ENCODE measurements at regions not wholly inside any gene's neighbourhood (a gene's known extent, or its start where the extent isn't known, plus 50 kb on each side); places are given as distances from the start of the nearest gene placed in this dataset.

- CTCF ChIA-PET, result interaction anchor here (0.6 kb wide), 1 partner anchor 12 kb away, joined by 3 read pairs; no protein-coding TSS in a partner anchor
- no peak for TF ChIP-seq FOXS1 (CRISPR knock-in tag; IDR thresholded peaks at IDR 0.05)
These were observed 166.2 kb downstream of the TDRD15 start for GRCh38 chr2:21289989-21290388.

DNA sequence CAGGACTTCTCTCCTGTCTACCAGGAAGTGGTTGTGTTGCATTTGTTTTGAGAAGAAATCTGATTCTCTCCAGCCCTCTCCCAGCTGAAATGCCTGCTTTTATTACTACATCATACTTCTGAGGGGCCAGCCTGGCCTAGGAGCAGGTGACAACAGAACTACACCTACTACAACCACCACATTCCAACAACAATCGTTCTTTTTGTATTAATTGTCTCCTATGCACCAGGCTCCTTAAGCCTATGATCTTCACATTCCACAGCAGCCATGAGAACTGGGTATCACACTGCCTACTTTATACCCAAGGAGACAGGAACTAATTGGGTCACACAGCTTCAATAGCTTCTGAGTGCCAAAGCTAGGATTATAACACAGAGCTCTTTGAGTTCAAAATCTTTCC is 167.7 kb downstream of the TDRD15 start:
- 4% methylated on average over 1 of the region's 1 CpG for WGBS (ENCODE audit: missing lambda C conversion rate)
- ChIA-PET CTCF (no interaction called here), POLR2A (no interaction called here)
- no peak overlapping the region for H3K4me3 ChIP-seq
- no peak for FAIRE-seq
- ATAC-seq, result no peak
- DNase-seq (ENCODE audit: low read depth in 1 of 2, low spot score in 1 of 2), result no peak
- H3K4me1 ChIP-seq, result no peaks in the 10 kb centered on the region
- no peak for TF ChIP-seq HEYL (CRISPR knock-in tag; IDR thresholded peaks at IDR 0.05)
- TF ChIP-seq, protein P1, sequence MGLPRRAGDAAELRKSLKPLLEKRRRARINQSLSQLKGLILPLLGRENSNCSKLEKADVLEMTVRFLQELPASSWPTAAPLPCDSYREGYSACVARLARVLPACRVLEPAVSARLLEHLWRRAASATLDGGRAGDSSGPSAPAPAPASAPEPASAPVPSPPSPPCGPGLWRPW (IDR thresholded peaks at IDR 0.05), result no peak
- no peak for TF ChIP-seq EHF (CRISPR knock-in tag; IDR thresholded peaks at IDR 0.05)
- TF ChIP-seq TP53 (CRISPR knock-in tag; IDR thresholded peaks at IDR 0.05), result no peak
- TF ChIP-seq, protein P2, sequence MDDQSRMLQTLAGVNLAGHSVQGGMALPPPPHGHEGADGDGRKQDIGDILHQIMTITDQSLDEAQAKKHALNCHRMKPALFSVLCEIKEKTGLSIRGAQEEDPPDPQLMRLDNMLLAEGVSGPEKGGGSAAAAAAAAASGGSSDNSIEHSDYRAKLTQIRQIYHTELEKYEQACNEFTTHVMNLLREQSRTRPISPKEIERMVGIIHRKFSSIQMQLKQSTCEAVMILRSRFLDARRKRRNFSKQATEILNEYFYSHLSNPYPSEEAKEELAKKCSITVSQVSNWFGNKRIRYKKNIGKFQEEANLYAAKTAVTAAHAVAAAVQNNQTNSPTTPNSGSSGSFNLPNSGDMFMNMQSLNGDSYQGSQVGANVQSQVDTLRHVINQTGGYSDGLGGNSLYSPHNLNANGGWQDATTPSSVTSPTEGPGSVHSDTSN (IDR thresholded peaks at IDR 0.05), result no peak
- TF ChIP-seq KDM5A (IDR thresholded peaks at IDR 0.05), result no peak
- no peak for TF ChIP-seq TFCP2L1 (CRISPR knock-in tag; IDR thresholded peaks at IDR 0.05)
- TF ChIP-seq CHD4 (IDR thresholded peaks at IDR 0.05; ENCODE audit: borderline replicate concordance), result no peak
- no peak for TF ChIP-seq ZC3H11A (IDR thresholded peaks at IDR 0.05)
- no peak for TF ChIP-seq RCOR1 (IDR thresholded peaks at IDR 0.05; ENCODE audit: low read depth, low read length)
- no peak for TF ChIP-seq CBX8 (IDR thresholded peaks at IDR 0.05)
- no peak for TF ChIP-seq MYC (IDR thresholded peaks at IDR 0.05; ENCODE audit: borderline replicate concordance, low read length)
- no peak for TF ChIP-seq PHF8 (IDR thresholded peaks at IDR 0.05; ENCODE audit: borderline replicate concordance, low read depth)
- no peak for TF ChIP-seq KDM1A (IDR thresholded peaks at IDR 0.05; ENCODE audit: low read depth)
- TF ChIP-seq ESRRA (IDR thresholded peaks at IDR 0.05; ENCODE audit: borderline replicate concordance, low read length), result no peak
- TF ChIP-seq CEBPB (IDR thresholded peaks at IDR 0.05), result no peak
- TF ChIP-seq SREBF2 (IDR thresholded peaks at IDR 0.05), result no peak
- TF ChIP-seq MAZ (IDR thresholded peaks at IDR 0.05; ENCODE audit: borderline replicate concordance, low read depth, low read length), result no peak
- H3K9me3 ChIP-seq, result no peaks in the 10 kb centered on the region
- H3K4me2 ChIP-seq, result no peak overlapping the region
- H3K27ac ChIP-seq, result no peak overlapping the region

More at GRCh38 chr2:21289989-21290388, 166.2 kb downstream of the TDRD15 start:
- POLR2A ChIA-PET, result no interaction called here
- H3K9me3 ChIP-seq, result no peaks in the 10 kb centered on the region
- H3K4me1 ChIP-seq, result no peaks in the 10 kb centered on the region
- DNase-seq (ENCODE audit: low read depth in 1 of 2, low spot score in 1 of 2) (no peak), ATAC-seq (0 out of 6 replicates have a peak, but pooled peaks of 1 of the 2 experiments have one; percentile 22), FAIRE-seq (no peak)
- 2% methylated on average over 3 of the region's 3 CpGs for WGBS (ENCODE audit: missing lambda C conversion rate)
- H3K4me3 ChIP-seq, result no peak overlapping the region
- no peak overlapping the region for H3K4me2 ChIP-seq
- no peak overlapping the region for H3K27ac ChIP-seq

DNA sequence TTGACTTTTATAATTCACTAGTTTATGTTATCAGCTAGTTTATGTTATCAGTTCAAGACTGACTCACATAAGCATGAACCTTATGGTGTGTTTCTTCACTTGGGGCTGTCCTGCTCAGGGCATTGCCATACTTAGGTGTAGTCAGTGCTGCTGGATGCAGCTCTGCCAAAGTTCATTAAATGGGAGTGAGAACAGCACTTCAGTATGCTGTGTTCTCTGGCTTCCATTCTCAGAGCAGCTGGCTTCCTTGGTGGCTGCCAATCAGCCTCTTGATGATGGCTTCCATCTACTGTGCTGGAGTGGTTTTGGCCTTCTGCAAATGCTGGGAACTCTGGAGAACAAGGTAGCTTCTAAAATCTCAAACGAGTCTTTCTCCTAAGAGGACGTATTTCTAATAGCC is 170.7 kb downstream of the TDRD15 start:
- TF ChIP-seq ZC3H11A (IDR thresholded peaks at IDR 0.05) (no peak), EHF (CRISPR knock-in tag; IDR thresholded peaks at IDR 0.05) (no peak), ZNF302 (CRISPR knock-in tag; IDR thresholded peaks at IDR 0.05) (no peak), CEBPB (IDR thresholded peaks at IDR 0.05) (no peak), MAX (IDR thresholded peaks at IDR 0.05) (no peak), FOXS1 (CRISPR knock-in tag; IDR thresholded peaks at IDR 0.05) (no peak), ESRRA (IDR thresholded peaks at IDR 0.05; ENCODE audit: borderline replicate concordance, low read length) (no peak)
- Histone ChIP-seq H3K4me2 (no peak overlapping the region), H3K9me3 (no peaks in the 10 kb centered on the region), H3K27ac (no peak overlapping the region), H3K4me3 (no peak overlapping the region), H3K4me1 (no peaks in the 10 kb centered on the region)
- WGBS (ENCODE audit: missing lambda C conversion rate), result 2% methylated on average over 2 of the region's 2 CpGs
- no peak for FAIRE-seq
- ChIA-PET CTCF (interaction anchor here (1.2 kb wide), 1 partner anchor 18 kb away, joined by 4 read pairs; no protein-coding TSS in a partner anchor), POLR2A (no interaction called here)
- DNase-seq (ENCODE audit: low read depth in 1 of 2, low spot score in 1 of 2), result no peak
- no peak for ATAC-seq

DNA sequence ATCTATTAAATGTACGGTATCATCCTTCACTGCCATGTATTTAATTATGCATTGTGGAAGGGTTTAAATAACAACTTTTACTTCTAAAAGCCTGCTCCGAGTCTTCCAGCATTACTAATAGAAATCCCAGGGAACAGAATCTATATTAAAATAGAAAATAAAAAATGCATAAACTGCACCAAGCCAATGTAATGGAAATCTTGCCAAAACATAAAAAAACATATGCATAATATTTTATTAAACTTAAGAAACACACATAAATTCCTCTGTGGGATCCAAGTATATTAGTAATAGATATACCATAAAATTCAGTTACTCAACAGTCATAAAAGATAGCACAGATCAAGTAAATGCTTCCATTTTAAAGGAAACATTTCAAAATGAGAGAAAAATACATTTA is 175.6 kb downstream of the TDRD15 start:
- 17% methylated on average over 2 of the region's 2 CpGs for WGBS (ENCODE audit: missing lambda C conversion rate)
- no peak overlapping the region for H3K4me3 ChIP-seq
- FAIRE-seq (no peak), DNase-seq (ENCODE audit: low read depth in 1 of 2, low spot score in 1 of 2) (no peak), ATAC-seq (no peak)
- H3K4me1 ChIP-seq, result no peaks in the 10 kb centered on the region
- ChIA-PET POLR2A (no interaction called here), CTCF (no interaction called here)
- no peaks in the 10 kb centered on the region for H3K9me3 ChIP-seq
- H3K27ac ChIP-seq, result no peak overlapping the region
- H3K4me2 ChIP-seq, result no peak overlapping the region
- TF ChIP-seq NPAS2 (CRISPR knock-in tag; IDR thresholded peaks at IDR 0.05; ENCODE audit: borderline replicate concordance) (no peak), BCL3 (IDR thresholded peaks at IDR 0.05) (no peak), USF2 (IDR thresholded peaks at IDR 0.05) (no peak), MAX (IDR thresholded peaks at IDR 0.05) (no peak), CTCF (IDR thresholded peaks at IDR 0.05) (no peak), EHF (CRISPR knock-in tag; IDR thresholded peaks at IDR 0.05) (no peak), CBX8 (IDR thresholded peaks at IDR 0.05) (no peak), MAZ (IDR thresholded peaks at IDR 0.05; ENCODE audit: borderline replicate concordance, low read depth, low read length) (no peak), ZFP36 (IDR thresholded peaks at IDR 0.05; ENCODE audit: borderline replicate concordance, partially characterized antibody) (no peak)
